Astrocyte of the cerebellum (primary cell): ENCODE measurements at regions not wholly inside any gene's neighbourhood (a gene's known extent, or its start where the extent isn't known, plus 50 kb on each side); places are given as distances from the start of the nearest gene placed in this dataset.

ENCODE experiments used
- DNase-seq: peaks from one replicate; pipeline ENCODE4 v3.0.0-alpha.2; 2011; ENCODE audit warnings: low read depth
- H3K4me3 ChIP-seq: 2 replicates; pipeline ENCODE4 v1.5.1; 2011; ENCODE audit warnings: mild to moderate bottlenecking, low read depth, low read length, moderate library complexity
- CTCF ChIP-seq: IDR thresholded peaks from 2 replicates; pipeline ENCODE4 v1.5.1; 2012; ENCODE audit warnings: low read length, low read depth, moderate library complexity, mild to moderate bottlenecking; ENCODE audit errors: missing control alignments
- in situ Hi-C: cut with HindIII; loops from 2 replicates; pipeline ENCODE4 v1.10.0; 2017; ENCODE audit warnings: low sequenced_read_pairs

- TF ChIP-seq CTCF = no peak
- H3K4me3 ChIP-seq = no peak overlapping the region
- DNase-seq = no peak
- in situ Hi-C loops = loop anchor here (10.0 kb wide), 1 partner anchor 511 kb away; no protein-coding TSS in a partner anchor
Measured at GRCh38 chr5:68463606-68464005, 248.1 kb downstream of the PIK3R1 start.

DNA sequence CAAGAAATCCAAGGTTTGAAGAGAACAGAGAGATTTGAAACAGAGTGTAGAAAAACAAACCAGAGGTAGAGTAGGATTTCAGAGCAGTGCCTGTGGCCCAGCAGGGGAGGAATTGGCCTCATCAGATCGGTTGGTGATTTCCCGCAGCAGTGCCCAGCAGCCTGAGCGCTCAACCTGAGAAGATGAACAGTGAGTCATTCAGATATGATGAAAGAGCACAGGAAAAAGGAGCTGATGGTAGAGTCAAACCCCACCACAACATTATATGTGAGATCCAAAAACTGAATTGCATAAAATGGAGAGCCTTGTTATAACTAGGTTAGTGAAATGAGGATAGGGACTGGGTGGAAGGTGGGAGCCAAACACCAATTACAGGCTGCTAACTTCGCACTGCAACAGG is 248.9 kb downstream of the PIK3R1 start:
- H3K4me3 ChIP-seq = no peak overlapping the region
- TF ChIP-seq CTCF = no peak
- peak; percentile 31 for DNase-seq
- in situ Hi-C loops = loop anchor here (10.0 kb wide), 1 partner anchor 510 kb away; no protein-coding TSS in a partner anchor

DNA sequence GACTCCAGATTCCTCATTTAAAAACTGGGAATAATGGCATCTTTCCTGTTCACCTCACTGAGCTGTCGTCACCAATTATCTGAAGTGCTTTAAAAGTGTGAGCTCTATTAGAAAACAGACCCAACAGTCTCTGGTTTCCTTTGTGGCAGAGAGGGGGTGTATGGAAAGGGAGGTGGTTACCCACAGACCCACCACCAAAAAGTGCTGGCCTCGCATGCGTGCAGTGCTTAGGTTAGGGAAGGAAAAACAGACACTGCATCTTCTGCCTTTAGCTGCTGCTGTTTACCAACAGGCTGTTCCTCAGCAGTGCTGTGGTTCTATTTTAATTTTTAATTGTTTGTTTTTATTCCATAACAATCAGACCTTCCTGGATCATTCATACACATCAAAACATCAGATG is 249.6 kb downstream of the PIK3R1 start:
- DNase-seq = no peak
- in situ Hi-C loops = loop anchor here (10.0 kb wide), 1 partner anchor 510 kb away; no protein-coding TSS in a partner anchor
- no peak for TF ChIP-seq CTCF

GRCh38 chr5:68465934-68466551 is 250.5 kb downstream of the PIK3R1 start:
- no peak overlapping the region for H3K4me3 ChIP-seq
- in situ Hi-C loops = loop anchor here (10.0 kb wide), 1 partner anchor 509 kb away; no protein-coding TSS in a partner anchor
- DNase-seq = no peak
- TF ChIP-seq CTCF = no peak

More for the DNA sequence above, 249.6 kb downstream of the PIK3R1 start:
- no peak overlapping the region for H3K4me3 ChIP-seq

DNA sequence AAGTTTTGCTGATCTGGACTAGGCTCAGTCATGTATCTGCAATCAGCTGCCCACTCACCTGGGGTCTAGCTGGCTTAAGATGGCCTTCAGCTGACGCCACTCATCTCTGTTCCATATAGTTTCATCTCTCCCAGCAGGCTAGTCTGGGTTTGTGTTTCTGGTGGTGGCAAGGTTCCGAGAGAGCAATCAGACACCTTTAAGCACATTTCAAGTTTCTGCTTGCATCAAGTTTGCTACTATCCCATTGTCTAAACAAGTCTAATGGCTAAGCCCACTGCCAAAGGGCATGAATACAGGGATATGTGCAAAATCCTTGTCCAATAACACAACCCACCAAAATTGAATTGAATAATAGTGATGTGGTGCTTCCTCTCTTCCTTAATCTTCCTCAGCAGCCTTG is 251.7 kb downstream of the PIK3R1 start:
- in situ Hi-C loops = loop anchor here (10.0 kb wide), 1 partner anchor 508 kb away; no protein-coding TSS in a partner anchor

DNA sequence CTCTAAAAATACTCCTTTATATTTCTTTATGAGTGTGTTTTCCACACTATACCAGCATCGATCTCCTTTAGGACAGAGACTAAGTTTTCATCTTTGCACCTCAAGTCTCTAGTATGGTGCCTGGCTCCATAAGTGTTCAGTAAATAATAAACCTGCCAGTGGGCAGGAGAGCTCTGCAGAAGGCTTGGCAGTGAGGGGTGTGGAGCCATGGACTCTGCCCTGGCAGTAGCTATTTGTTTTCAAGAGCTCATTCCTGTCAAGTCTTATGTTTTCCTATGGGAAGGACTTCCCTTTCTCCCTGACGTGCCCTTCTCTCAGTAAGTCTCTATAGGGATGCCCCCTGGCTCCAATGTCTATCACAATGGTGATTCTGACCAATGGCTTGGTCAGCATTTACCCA is 252.2 kb downstream of the PIK3R1 start:
- no peak for TF ChIP-seq CTCF
- DNase-seq = no peak
- in situ Hi-C loops = loop anchor here (10.0 kb wide), 1 partner anchor 507 kb away; no protein-coding TSS in a partner anchor
- H3K4me3 ChIP-seq = no peak overlapping the region

More for the DNA sequence above, 251.7 kb downstream of the PIK3R1 start:
- DNase-seq = no peak
- no peak overlapping the region for H3K4me3 ChIP-seq
- TF ChIP-seq CTCF = no peak
